Mesothelial cell of epicardium (in vitro differentiated cells): ENCODE measurements at regions not wholly inside any gene's neighbourhood (a gene's known extent, or its start where the extent isn't known, plus 50 kb on each side); places are given as distances from the start of the nearest gene placed in this dataset.

Experiments
- DNase-seq, 2 experiments: peaks; one replicate each; pipeline ENCODE4 v3.0.0; 2021; ENCODE audit warnings: low spot score in 2 of 2; ENCODE audit not compliant: unreplicated experiment in 2 of 2
- H3K27ac Mint-ChIP-seq: 2 replicates; pipeline ENCODE4 v1.8.0; 2021; ENCODE audit warnings: mixed read lengths
- H3K27me3 Mint-ChIP-seq: 2 replicates; pipeline ENCODE4 v1.8.0; 2021; ENCODE audit warnings: low read depth, mixed read lengths
- H3K36me3 Mint-ChIP-seq: 2 replicates; pipeline ENCODE4 v1.8.0; 2021; ENCODE audit warnings: mixed read lengths
- H3K4me1 Mint-ChIP-seq: 2 replicates; pipeline ENCODE4 v1.8.0; 2021; ENCODE audit warnings: mixed read lengths
- H3K4me3 Mint-ChIP-seq: 2 replicates; pipeline ENCODE4 v1.8.0; 2021; ENCODE audit warnings: mild to moderate bottlenecking, moderate library complexity, mixed read lengths
- H3K9me3 Mint-ChIP-seq: 2 replicates; pipeline ENCODE4 v1.8.0; 2021; ENCODE audit warnings: mixed read lengths
- CTCF ChIP-seq: fragments of 200-600 bp; sonication (generic); IDR thresholded peaks from one replicate; pipeline ENCODE4 v1.5.0; 2021; ENCODE audit warnings: antibody characterized with exemption; ENCODE audit not compliant: unreplicated experiment

GRCh38 chr3:24674261-24674660 is 179.6 kb upstream of the THRB start:
- no peaks in the 10 kb centered on the region for H3K9me3 Mint-ChIP-seq
- DNase-seq: no peak
- H3K4me1 Mint-ChIP-seq: peaks cover 12% of the 10 kb centered on the region
- H3K27me3 Mint-ChIP-seq: no peaks in the 10 kb centered on the region
- no peak overlapping the region for H3K4me3 Mint-ChIP-seq
- no peaks in the 10 kb centered on the region for H3K36me3 Mint-ChIP-seq
- H3K27ac Mint-ChIP-seq: no peak overlapping the region
- no peak for TF ChIP-seq CTCF

DNA sequence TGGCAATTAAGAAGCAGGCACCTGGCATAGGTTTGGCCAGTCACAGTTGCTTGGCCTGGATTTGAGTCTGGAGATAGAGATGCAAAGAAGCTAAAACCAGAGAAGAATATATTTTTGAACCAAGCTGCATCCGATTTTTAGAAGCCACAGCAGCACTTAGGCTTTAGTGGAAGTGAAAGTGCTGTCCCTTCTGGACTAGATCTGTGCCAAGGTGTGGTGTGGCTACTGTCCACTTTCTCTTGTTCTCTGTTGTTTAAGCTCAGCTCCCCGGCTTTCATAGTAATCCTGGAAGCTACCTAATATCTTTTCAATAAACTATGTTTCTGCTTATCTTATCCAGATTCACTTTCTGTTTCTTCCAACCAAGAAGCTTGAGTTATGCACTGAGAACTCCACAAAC is 183.4 kb upstream of the THRB start:
- Mint-ChIP-seq H3K4me1 (peaks cover 38% of the 10 kb centered on the region), H3K27me3 (no peaks in the 10 kb centered on the region), H3K36me3 (no peaks in the 10 kb centered on the region), H3K4me3 (no peak overlapping the region), H3K27ac (no peak overlapping the region), H3K9me3 (peaks cover 4% of the 10 kb centered on the region)
- TF ChIP-seq CTCF: no peak
- DNase-seq: no peak

- no peaks in the 10 kb centered on the region for H3K36me3 Mint-ChIP-seq
- no peak for TF ChIP-seq CTCF
- H3K4me3 Mint-ChIP-seq: no peak overlapping the region
- H3K9me3 Mint-ChIP-seq: peaks cover 4% of the 10 kb centered on the region
- no peak overlapping the region for H3K27ac Mint-ChIP-seq
- H3K4me1 Mint-ChIP-seq: peaks cover 41% of the 10 kb centered on the region
- H3K27me3 Mint-ChIP-seq: no peaks in the 10 kb centered on the region
- no peak for DNase-seq
Observed at GRCh38 chr3:24678421-24678865, 183.8 kb upstream of the THRB start.

DNA sequence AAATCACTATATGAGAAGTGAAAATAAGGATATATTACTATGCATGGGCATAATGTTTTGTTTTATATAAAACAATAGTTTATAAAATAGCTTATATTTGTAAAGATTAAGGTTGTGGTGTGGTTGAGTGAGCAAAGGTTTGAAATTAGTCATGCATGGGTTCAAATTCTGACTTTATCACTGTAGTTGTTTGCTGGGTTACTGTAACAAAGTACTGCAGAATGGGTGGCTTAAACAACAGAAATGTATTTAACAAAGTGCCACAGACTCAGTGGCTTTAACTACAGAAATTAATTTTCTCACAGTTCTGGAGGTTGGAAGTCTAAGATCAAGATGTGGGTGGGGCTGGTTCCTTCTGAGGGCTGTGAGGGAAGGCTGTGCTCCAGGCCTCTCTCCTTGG is 184.8 kb upstream of the THRB start:
- Mint-ChIP-seq H3K27ac (no peak overlapping the region), H3K9me3 (peaks cover 4% of the 10 kb centered on the region), H3K4me3 (no peak overlapping the region), H3K4me1 (peaks cover 43% of the 10 kb centered on the region), H3K36me3 (no peaks in the 10 kb centered on the region), H3K27me3 (no peaks in the 10 kb centered on the region)
- TF ChIP-seq CTCF: no peak
- DNase-seq: no peak

GRCh38 chr3:24680214-24680967 is 185.7 kb upstream of the THRB start:
- peaks cover 4% of the 10 kb centered on the region for H3K9me3 Mint-ChIP-seq
- no peaks in the 10 kb centered on the region for H3K27me3 Mint-ChIP-seq
- no peaks in the 10 kb centered on the region for H3K36me3 Mint-ChIP-seq
- H3K27ac Mint-ChIP-seq: peak overlapping the region; percentile 54
- TF ChIP-seq CTCF: peak; percentile 84
- DNase-seq: peak; percentile 52 to 89
- peaks cover 49% of the 10 kb centered on the region for H3K4me1 Mint-ChIP-seq
- H3K4me3 Mint-ChIP-seq: no peak overlapping the region

DNA sequence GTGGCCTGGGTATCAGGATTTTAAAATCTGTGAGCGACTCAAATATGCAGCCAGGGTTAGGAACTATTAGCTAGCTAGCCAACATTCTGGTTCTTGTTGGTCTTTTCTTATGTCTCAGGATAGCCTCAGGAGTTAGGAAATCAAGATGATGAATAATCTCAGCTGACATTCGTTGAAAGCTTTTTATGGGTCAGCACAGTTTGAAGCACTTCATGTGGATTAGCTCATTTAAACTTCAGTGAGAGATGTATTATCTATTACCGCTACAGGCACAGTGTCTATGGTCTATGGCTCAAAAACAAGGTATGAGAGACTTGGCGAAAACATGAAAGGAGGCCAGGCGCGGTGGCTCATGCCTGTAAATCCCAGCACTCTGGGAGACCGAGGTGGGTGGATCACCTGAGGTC is 187.5 kb upstream of the THRB start:
- DNase-seq: no peak
- H3K9me3 Mint-ChIP-seq: peaks cover 4% of the 10 kb centered on the region
- H3K27ac Mint-ChIP-seq: peak overlapping the region; percentile 42

More for the DNA sequence above, 187.5 kb upstream of the THRB start:
- H3K4me1 Mint-ChIP-seq: peaks cover 51% of the 10 kb centered on the region
- H3K27me3 Mint-ChIP-seq: no peaks in the 10 kb centered on the region
- no peaks in the 10 kb centered on the region for H3K36me3 Mint-ChIP-seq
- H3K4me3 Mint-ChIP-seq: no peak overlapping the region
- no peak for TF ChIP-seq CTCF
